Caco-2 (cell line): ENCODE measurements at regions not wholly inside any gene's neighbourhood (a gene's known extent, or its start where the extent isn't known, plus 50 kb on each side); places are given as distances from the start of the nearest gene placed in this dataset.

Experiments used
- BruUV-seq: library from RNA; stranded (reverse); fragments of 400-500 nt; replicated peaks from 2 replicates; lab custom pipeline; 2021; lab: Mats Ljungman, UMichigan
- CTCF ChIA-PET: fragments of 300-600 bp; sonication (Branson Sonifier 250); formaldehyde crosslinking; loops from one replicate; lab custom pipeline; 2022; ENCODE audit warnings: antibody characterized with exemption; lab: Charles Lee
- POLR2A ChIA-PET: fragments of 300-600 bp; sonication (Branson Sonifier 250); formaldehyde crosslinking; loops from one replicate; lab custom pipeline; 2022; ENCODE audit warnings: antibody characterized with exemption; lab: Charles Lee
- DNase-seq, 2 experiments: peaks; one replicate each; pipeline versions ENCODE4 v3.0.0 to v3.0.0-alpha.2; 2020 to 2022
- H3K27me3 ChIP-seq: replicated peaks from 2 replicates; pipeline ENCODE4 v1.6.0; 2011; ENCODE audit warnings: low read length; ENCODE audit not compliant: control insufficient read depth, insufficient read depth
- H3K36me3 ChIP-seq: 2 replicates; pipeline ENCODE4 v1.5.1; 2011; ENCODE audit warnings: low read length; ENCODE audit not compliant: control insufficient read depth, insufficient read depth
- H3K4me1 ChIP-seq: fragments of 250-450 bp; sonication (Bioruptor Pico); 2 replicates; pipeline ENCODE4 v1.5.1; 2020; ENCODE audit warnings: mild to moderate bottlenecking
- H3K4me3 ChIP-seq: 2 replicates; pipeline ENCODE4 v1.5.1; 2011; ENCODE audit warnings: low read depth, mild to moderate bottlenecking, control low read depth, low read length
- H3K9me3 ChIP-seq: fragments of 250-450 bp; sonication (Bioruptor Pico); 2 replicates; pipeline ENCODE4 v1.5.1; 2020; ENCODE audit warnings: mild to moderate bottlenecking, moderate library complexity
- H3K27ac Mint-ChIP-seq: one replicate; pipeline ENCODE4 v1.8.0; 2022; ENCODE audit warnings: mixed read lengths; ENCODE audit not compliant: unreplicated experiment
- H3K27me3 Mint-ChIP-seq: one replicate; pipeline ENCODE4 v1.8.0; 2022; ENCODE audit warnings: mixed read lengths; ENCODE audit not compliant: insufficient read depth, unreplicated experiment
- H3K36me3 Mint-ChIP-seq: one replicate; pipeline ENCODE4 v1.8.0; 2022; ENCODE audit warnings: mild to moderate bottlenecking, mixed read lengths; ENCODE audit not compliant: insufficient read depth, unreplicated experiment
- H3K4me1 Mint-ChIP-seq: one replicate; pipeline ENCODE4 v1.8.0; 2022; ENCODE audit warnings: low read depth, mixed read lengths; ENCODE audit not compliant: unreplicated experiment
- H3K4me3 Mint-ChIP-seq: one replicate; pipeline ENCODE4 v1.8.0; 2022; ENCODE audit warnings: mild to moderate bottlenecking, moderate library complexity, mixed read lengths; ENCODE audit not compliant: unreplicated experiment
- H3K9me3 Mint-ChIP-seq: one replicate; pipeline ENCODE4 v1.8.0; 2022; ENCODE audit warnings: mixed read lengths; ENCODE audit not compliant: unreplicated experiment
- intact Hi-C: fragments of 100-400 bp; cut with micrococcal nuclease; formaldehyde crosslinking; loops from one replicate; pipeline ENCODE4 v1.10.0; 2022; ENCODE audit not compliant: unreplicated experiment
- TF ChIP-seq, protein P1 (sequence below), 2 experiments: fragments of 200-600 bp in 1 of 2; IDR thresholded peaks; 1 replicate in 1 of 2; 2 replicates in 1 of 2; pipeline versions ENCODE4 v1.5.1 to v1.8.0; 2011 to 2022; ENCODE audit warnings: antibody characterized with exemption in 1 of 2, control low read depth in 1 of 2, inconsistent platforms in 1 of 2, low read depth in 1 of 2, low read length in 1 of 2, mild to moderate bottlenecking in 1 of 2, moderate library complexity in 1 of 2; ENCODE audit not compliant: insufficient read depth in 1 of 2, severe bottlenecking in 1 of 2, unreplicated experiment in 1 of 2

DNA sequence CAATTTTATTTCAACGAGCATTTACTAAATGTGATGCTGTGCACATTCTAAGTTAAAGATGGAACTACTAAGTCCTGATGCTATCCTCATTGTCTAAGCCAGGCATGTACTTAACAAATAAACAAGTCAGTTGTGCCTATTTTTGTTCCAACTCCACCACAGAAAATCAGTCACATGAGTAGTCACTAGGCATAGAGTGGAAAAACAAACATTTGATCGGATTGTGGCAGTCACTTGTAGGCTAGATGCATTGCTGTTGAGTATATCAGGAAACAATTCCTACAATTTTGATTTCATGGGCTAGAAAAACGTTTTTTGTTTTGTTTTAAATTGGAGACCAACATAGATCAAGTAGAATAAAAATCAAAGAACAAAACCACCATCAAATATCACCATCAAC lies 177.6 kb upstream of the SLC25A13 start:
- no peaks in the 10 kb centered on the region for H3K4me1 Mint-ChIP-seq
- no peaks in the 10 kb centered on the region for H3K9me3 Mint-ChIP-seq
- intact Hi-C loops: no loop called here
- BruUV-seq: no TSS peak
- Histone ChIP-seq H3K4me3 (no peak overlapping the region), H3K9me3 (no peaks in the 10 kb centered on the region), H3K27me3 (no peaks in the 10 kb centered on the region), H3K36me3 (no peaks in the 10 kb centered on the region), H3K4me1 (no peaks in the 10 kb centered on the region)
- H3K27ac Mint-ChIP-seq: no peak overlapping the region
- H3K27me3 Mint-ChIP-seq: peaks cover 6% of the 10 kb centered on the region
- no peaks in the 10 kb centered on the region for H3K36me3 Mint-ChIP-seq
- ChIA-PET POLR2A (no interaction called here), CTCF (no interaction called here)
- DNase-seq: no peak
- no peak overlapping the region for H3K4me3 Mint-ChIP-seq
- TF ChIP-seq, protein P1, sequence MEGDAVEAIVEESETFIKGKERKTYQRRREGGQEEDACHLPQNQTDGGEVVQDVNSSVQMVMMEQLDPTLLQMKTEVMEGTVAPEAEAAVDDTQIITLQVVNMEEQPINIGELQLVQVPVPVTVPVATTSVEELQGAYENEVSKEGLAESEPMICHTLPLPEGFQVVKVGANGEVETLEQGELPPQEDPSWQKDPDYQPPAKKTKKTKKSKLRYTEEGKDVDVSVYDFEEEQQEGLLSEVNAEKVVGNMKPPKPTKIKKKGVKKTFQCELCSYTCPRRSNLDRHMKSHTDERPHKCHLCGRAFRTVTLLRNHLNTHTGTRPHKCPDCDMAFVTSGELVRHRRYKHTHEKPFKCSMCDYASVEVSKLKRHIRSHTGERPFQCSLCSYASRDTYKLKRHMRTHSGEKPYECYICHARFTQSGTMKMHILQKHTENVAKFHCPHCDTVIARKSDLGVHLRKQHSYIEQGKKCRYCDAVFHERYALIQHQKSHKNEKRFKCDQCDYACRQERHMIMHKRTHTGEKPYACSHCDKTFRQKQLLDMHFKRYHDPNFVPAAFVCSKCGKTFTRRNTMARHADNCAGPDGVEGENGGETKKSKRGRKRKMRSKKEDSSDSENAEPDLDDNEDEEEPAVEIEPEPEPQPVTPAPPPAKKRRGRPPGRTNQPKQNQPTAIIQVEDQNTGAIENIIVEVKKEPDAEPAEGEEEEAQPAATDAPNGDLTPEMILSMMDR (IDR thresholded peaks at IDR 0.05; ENCODE audit: insufficient read depth in 1 of 2, low read depth in 1 of 2, low read length in 1 of 2, severe bottlenecking in 1 of 2, unreplicated experiment in 1 of 2): no peak

DNA sequence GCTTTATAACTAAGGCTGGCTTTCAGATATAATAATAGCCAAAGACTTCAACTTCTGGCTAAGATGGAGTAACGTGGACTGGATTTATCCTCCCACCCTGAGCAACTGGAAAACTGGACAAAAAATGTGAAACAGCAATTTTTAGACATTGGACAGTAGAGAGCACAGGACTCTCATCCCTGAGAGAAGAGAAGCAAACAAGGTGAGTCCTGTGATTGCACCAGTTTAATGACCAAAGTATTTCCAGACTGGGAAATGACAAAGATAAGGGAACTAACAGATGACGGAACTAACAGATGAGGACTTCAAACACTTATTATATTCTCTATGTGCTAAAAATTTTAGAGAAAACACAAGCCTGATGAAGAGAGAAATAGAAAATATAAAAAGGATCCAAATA lies 175.7 kb upstream of the SLC25A13 start:
- CTCF ChIA-PET: no interaction called here
- no peaks in the 10 kb centered on the region for H3K9me3 Mint-ChIP-seq
- no peaks in the 10 kb centered on the region for H3K4me1 Mint-ChIP-seq
- Histone ChIP-seq H3K9me3 (no peaks in the 10 kb centered on the region), H3K36me3 (no peaks in the 10 kb centered on the region), H3K27me3 (no peaks in the 10 kb centered on the region), H3K4me1 (no peaks in the 10 kb centered on the region), H3K4me3 (no peak overlapping the region)
- no peak overlapping the region for H3K27ac Mint-ChIP-seq
- POLR2A ChIA-PET: no interaction called here
- no peaks in the 10 kb centered on the region for H3K36me3 Mint-ChIP-seq
- H3K27me3 Mint-ChIP-seq: peaks cover 12% of the 10 kb centered on the region
- TF ChIP-seq, protein P1 (IDR thresholded peaks at IDR 0.05; ENCODE audit: insufficient read depth in 1 of 2, low read depth in 1 of 2, low read length in 1 of 2, severe bottlenecking in 1 of 2, unreplicated experiment in 1 of 2): no peak
- H3K4me3 Mint-ChIP-seq: no peak overlapping the region
- intact Hi-C loops: no loop called here
- DNase-seq: no peak
- no TSS peak for BruUV-seq

- H3K27ac Mint-ChIP-seq: no peak overlapping the region
- no peak overlapping the region for H3K4me3 ChIP-seq
- H3K4me1 ChIP-seq: no peaks in the 10 kb centered on the region
- intact Hi-C loops: no loop called here
- POLR2A ChIA-PET: no interaction called here
- TF ChIP-seq, protein P1 (IDR thresholded peaks at IDR 0.05; ENCODE audit: insufficient read depth in 1 of 2, low read depth in 1 of 2, low read length in 1 of 2, severe bottlenecking in 1 of 2, unreplicated experiment in 1 of 2): no peak
- CTCF ChIA-PET: no interaction called here
- no TSS peak for BruUV-seq
- no peaks in the 10 kb centered on the region for H3K9me3 Mint-ChIP-seq
- H3K27me3 Mint-ChIP-seq: peaks cover 12% of the 10 kb centered on the region
- DNase-seq: no peak
- no peaks in the 10 kb centered on the region for H3K4me1 Mint-ChIP-seq
- H3K27me3 ChIP-seq: no peaks in the 10 kb centered on the region
- no peak overlapping the region for H3K4me3 Mint-ChIP-seq
- no peaks in the 10 kb centered on the region for H3K9me3 ChIP-seq
- no peaks in the 10 kb centered on the region for H3K36me3 ChIP-seq
- H3K36me3 Mint-ChIP-seq: no peaks in the 10 kb centered on the region
Observed at GRCh38 chr7:96495751-96496216, 173.9 kb upstream of the SLC25A13 start.
